Right forelimb (tissue), 1 donor: ENCODE measurements at regions not wholly inside any gene's neighbourhood (a gene's known extent, or its start where the extent isn't known, plus 50 kb on each side); places are given as distances from the start of the nearest gene placed in this dataset.
"Not testable (repeated sequence)": the region's sequence is repeated elsewhere in the genome, so short reads cannot be mapped to it uniquely, and the experiment has no call there.

ENCODE experiments used
- DNase-seq: peaks from one replicate; pipeline ENCODE4 v3.0.0-alpha.2; 2018

DNA sequence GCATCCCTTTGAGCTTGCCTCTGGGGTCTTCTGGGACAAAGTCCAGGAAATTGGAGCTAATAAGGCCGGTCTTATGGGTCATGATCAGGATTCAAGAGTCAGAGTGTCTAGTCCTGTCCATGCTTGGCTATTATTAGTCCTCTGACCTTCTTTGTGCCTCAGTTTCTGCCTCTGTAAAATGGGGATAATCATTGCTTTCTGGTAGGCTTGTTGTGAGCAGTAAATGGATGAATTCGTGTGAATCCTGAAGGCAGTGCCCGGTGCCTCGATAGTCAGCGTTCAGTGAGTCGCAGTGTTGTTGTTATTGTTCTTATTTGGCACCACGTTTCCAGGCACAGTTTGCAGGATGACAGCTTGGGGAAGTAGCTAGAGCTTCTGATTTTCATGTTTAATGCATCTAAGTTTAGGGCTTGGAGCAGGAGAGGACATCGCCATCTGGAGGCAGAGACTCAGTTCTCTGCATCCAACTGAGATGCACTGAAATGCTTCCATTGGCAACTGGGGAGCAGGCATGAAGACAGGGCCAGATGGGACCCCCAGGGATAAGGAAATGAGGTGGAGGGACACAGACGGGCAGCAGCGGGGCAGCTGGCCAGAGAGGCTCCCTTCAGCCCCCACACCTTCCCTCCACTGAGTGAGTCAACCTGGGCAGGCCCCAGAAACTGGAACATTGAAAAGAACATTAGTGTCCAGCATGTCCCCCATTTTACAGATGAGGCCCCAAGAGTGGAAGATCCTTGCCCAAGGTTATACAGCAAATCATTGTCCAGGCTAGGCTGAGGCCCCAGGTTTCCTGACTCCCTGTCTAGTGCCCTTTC, 160.3 kb downstream of the PTPRU start:
- DNase-seq = no peak

DNA sequence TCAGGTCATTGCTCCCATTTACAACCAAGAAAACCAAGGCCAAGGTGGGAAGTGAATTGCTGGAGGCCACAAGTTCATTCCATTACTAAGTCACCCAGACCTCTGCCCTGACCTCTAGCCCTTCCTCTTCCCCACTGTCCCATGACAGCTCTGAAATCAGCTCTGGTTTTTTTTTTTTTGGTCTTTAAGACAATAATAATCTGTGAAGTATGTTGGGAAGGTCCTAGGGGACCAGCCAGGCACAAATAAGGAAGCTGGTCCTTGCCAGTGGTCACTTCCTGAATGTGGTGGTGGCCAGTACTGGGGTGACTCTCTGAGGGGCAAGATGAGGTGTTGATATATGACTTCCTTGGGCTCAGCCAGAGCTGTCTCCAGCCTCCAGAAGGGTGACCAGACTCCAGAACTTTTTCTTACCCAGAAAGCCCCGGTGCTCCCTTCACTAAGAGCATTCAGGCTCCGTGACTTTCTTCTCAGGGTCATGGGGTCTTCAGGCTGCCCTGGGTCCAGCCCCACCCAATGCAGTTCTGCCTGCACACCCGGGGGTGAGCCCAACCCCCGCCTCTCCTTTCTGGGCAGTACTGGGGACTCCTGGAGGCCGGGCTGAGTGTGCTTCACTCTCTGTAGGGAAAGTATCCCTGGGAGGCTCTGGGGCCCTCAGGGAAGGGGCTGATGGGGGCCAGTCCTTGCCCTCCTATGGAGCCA, 159.6 kb downstream of the PTPRU start:
- no peak for DNase-seq

DNA sequence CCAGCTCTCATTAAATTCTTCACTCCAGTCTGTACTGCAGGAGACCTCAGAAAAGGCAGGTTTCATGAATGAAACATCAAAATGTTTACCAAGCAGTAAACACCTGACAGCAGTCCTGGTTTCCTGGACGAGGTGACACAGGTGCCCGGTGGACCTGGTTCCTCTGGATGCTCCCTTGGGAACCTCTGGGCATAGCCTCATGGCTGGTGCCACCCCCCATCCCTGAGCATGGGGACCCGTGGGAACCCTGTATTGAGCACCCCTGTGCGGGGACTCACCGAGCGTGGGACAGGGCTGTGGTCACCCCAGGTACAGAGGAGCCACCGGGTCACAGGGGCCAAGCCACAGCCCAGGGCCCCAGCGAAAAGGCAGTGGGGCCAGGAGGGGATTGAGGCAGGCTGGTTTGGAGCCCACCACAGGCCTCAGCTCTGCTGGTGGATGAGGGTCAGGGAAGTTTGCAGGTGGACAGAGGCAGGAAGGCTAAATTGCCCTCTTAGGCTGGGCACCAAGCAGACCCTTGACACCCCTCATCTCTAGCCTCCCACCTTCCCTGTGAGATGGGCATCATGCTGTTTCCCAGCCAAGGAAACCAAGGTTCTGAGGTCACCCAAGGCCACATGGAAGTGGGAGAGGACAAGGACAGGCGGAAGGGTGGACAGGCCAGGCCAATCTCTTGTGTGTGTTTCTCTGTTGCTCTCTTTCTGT, 158.4 kb downstream of the PTPRU start:
- no peak for DNase-seq

GRCh38 chr1:29393451-29393826, 157.1 kb downstream of the PTPRU start:
- DNase-seq = no peak

DNA sequence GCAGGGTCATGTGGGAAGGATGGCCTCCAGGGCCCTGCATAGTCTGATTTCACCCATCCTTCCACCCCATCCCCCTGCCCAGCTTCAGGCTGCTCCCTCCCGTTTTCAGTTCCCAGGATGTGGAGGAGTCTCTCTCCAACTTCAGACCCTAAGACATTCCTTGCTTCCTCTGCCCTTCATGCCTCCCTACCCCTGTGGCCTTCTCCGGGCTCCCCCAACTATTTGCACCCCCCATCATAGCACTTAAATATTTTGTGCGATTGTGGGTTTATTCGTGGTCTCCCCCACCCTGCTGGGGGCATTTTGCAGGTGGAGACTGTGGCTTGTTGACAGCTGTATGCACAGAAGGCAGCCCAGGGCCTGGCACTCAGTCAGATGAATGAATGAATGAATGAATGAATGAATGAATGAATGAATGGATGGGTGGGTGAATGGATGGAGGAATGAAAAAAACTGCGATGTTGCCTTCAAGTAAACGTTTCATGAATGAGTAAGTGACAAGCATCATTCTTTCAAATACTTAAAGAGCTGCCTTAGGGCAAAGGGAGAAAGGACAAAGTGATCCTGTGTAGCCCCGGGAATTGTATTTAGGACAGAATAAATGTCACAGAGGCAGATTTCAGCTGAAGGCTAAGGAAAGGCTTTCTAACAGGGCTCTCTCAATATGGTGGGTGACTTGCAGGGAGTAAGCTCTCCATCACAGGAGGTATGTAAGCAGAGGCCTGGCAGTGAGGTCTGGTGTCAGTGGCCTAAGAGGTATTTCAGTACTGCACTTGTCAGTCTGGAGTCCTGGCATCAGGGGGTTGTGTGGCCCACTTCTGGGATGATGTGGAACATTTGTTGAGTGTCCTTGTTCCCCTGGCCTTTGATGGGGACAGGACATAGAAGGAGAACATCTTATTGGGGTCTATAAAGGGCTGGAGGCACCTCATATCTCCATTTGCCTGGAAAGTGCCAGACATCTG, 156.4 kb downstream of the PTPRU start:
- no peak for DNase-seq

GRCh38 chr1:29392036-29392435, 155.7 kb downstream of the PTPRU start:
- no peak for DNase-seq

GRCh38 chr1:29391362-29391880, 155.1 kb downstream of the PTPRU start:
- no peak for DNase-seq

GRCh38 chr1:29390491-29391361, 154.4 kb downstream of the PTPRU start:
- no peak for DNase-seq

DNA sequence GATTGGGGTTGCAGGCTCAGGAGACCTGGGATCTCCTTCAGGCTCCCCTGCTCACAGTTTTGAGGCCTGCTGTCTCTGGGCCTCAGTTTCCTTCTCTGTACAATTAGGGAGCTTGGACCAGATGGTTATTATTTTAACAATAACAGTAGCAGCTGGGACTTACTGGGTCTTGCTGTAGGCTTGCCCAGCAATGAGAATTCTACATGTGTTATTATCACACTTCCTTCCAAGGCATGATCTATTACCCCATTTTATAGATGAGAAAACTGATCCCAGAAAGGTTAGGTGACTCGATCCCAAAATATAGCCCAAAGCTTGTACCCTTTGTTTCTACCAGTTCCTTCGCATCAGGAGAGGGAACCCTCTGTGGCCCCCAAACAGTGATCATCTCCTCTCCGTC, 153.8 kb downstream of the PTPRU start:
- no peak for DNase-seq

- no peak for DNase-seq
Observed at GRCh38 chr1:29389533-29390041, 153.3 kb downstream of the PTPRU start.

DNA sequence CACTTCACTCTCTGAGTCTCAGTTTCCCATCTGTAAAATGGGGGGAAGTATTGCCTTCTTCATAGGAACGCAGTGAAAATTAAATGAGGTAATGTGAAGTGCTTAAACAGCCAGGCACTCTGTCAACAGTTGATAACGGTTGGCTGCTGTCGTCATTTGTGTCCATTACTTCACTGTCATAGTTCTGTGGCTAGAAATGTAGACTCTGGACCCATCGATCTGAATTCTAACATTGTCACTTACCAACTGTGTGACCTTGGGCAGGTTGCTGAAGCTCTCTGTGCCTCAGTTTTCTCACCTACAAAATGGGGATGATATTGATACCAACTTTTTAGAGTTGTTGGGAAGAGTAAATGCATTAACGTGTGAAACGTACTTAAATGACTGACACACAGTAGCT, 152.6 kb downstream of the PTPRU start:
- DNase-seq = no peak

- DNase-seq = no peak
Observed at GRCh38 chr1:29388170-29388569, 151.8 kb downstream of the PTPRU start.

DNA sequence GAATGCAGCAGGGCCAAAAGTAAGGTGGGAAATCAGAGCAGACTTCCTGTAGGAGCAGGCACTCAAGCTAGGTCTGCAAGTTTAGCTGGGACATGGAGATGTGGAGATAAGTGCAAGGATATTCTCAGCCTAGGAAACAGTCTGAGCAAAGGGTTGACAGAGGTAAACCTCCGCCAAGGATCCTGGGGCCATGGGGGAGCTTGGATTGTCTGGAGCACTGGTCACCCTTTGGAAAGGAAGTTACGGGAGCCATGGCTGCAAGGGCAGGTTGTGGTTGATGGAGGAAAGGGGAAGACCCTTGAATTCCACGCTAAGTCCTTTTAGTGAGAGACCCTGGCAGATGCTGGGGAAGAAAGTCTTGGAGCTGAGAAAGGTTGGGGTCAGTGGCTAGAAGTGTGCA, 150.9 kb downstream of the PTPRU start:
- peak; percentile 7 for DNase-seq

DNA sequence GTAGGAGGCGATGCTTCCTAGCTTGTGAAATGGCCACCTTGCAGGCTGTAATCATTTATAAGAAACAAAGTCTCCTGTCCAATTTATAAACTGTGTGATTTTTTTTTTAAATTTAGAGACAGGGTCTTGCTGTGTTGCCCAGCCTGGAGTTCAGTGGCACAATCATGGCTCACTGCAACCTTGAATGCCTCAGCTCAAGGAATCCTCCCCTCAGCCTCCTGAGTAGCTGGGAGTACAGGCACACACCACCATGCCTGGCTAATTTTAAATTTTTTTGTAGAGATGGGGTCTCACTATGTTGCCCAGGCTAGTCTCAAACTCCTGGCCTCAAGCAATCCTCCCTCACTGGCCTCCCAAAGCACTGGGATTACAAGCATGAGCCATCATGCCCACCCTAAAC, 150.1 kb downstream of the PTPRU start:
- not testable (repeated sequence) for DNase-seq

DNA sequence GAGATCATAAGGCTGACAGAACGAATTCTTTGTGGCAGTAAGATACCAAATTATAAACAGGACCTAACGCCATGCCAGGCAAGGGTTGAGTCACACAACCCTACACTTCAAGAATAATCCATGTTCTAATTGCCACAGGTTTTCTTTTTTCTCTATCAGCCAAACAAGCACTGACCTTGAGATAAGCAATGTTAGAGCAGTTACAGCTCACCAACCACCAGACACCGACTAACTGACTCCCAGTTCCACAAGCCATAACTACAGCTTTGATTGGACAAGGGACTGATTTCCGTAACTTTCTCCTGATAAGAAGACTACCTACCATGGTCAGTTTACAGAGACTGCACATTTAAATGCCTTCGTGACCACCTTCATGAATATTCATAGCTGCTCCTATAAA, 149.6 kb downstream of the PTPRU start:
- no peak for DNase-seq

GRCh38 chr1:29384496-29385015, 148.2 kb downstream of the PTPRU start:
- DNase-seq = peak; percentile 23

DNA sequence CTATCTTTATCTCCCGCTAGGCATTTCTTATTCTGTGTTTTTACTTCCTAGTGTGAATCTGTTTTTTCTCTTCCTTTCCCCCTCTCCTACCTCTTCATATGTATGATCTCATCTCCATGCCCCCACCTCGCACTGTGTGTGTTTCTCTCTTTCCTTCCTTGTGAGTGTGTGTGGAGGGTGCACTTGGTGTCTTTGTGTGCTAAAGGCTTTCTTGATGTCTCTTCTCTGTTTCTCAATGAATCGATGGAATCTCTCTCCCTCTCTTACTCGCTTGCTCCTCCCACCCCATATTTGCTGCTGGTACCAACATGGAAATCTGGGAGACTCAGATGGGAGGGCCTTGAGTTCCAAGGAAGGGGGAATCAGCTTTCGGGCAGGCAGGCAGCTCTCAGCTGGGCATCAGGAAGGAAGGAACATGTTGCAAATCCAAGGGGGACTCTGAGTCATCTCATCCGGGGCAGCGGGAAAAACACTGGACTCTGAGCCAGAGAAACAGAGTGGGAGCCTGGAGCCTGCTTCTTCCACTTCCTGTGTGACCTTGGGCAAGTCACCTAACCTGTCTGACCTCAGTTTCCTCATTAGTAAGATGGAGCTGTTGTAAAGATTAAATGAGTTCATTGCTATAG, 147.5 kb downstream of the PTPRU start:
- DNase-seq = peak; percentile 16

- DNase-seq = peak; percentile 20
Observed at GRCh38 chr1:29382851-29383745, 146.8 kb downstream of the PTPRU start.

- no peak for DNase-seq
Observed at GRCh38 chr1:29381426-29381825, 145.1 kb downstream of the PTPRU start.
